ENCODE measurements at regions not wholly inside any gene's neighbourhood (a gene's known extent, or its start where the extent isn't known, plus 50 kb on each side); places are given as distances from the start of the nearest gene placed in this dataset.
"Not testable (repeated sequence)": the region's sequence is repeated elsewhere in the genome, so short reads cannot be mapped to it uniquely, and the experiment has no call there.

DNA sequence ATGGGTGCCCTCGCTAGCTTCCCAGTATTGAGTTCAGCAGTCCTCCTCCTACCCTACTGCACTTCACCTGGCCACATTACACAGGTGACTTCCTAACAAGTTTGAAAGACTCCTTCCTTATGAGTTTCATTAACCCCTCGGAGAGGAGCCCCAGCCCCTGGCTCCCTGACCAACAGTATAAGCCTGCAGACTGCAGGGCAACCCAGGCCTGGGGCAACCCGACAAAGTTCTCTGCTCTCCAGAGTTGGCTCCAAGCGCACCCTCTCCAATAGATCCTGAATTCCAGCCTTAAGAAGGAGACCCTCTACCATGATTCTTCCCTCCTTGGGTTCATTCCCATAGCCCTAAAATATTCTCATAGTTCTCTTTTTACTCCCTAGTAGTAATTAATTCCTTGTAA, 1162.8 kb upstream of the TMEFF2 start:
- 100% methylated on average over 2 of the region's 4 CpGs for WGBS (ENCODE audit: insufficient coverage)

DNA sequence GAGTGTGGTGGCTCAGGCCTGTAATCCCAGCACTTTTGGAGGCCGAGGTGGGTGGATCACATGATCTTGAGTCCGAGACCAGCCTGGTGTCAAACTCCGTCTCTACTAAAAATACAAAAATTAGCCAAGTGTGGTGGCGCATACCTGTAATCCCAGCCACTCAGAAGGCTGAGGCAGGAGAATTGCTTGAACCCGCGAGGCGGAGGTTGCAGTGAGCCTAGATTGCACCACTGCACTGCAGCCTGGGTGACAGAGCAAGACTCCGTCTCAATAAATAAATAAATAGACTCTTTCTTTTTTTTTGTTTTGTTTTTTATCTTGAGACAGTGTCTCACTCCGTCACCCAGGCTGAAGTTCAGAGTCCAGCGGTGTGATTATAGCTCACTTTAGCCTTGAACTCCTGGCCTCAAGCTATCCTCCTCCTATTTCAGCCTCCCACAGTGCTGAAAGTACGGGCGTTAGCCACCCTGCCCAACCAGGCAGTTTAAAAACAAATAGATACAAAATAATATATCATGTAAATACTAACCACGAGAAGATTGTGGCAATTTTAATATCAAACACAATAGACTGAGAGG, 1158.0 kb upstream of the TMEFF2 start:
- H3K36me3 ChIP-seq (replicated peaks in 1 of 2; ENCODE audit: control insufficient read depth in 1 of 2, insufficient read depth in 2 of 2, low read length in 2 of 2); DNase-seq; intact Hi-C loops (cut with micrococcal nuclease); H3K36me3 Mint-ChIP-seq; H3K9me3 Mint-ChIP-seq; H3K9ac ChIP-seq (ENCODE audit: insufficient read depth, low read length, poor library complexity, severe bottlenecking); H3K9me3 ChIP-seq (replicated peaks in 1 of 2; ENCODE audit: control insufficient read depth in 1 of 2, insufficient read depth in 1 of 2, low read length in 2 of 2); H3K4me1 Mint-ChIP-seq; H3K27ac ChIP-seq (ENCODE audit: low read depth in 1 of 2, low read length in 2 of 2); H3K27ac Mint-ChIP-seq; H2AFZ ChIP-seq (ENCODE audit: insufficient read depth, low read depth, low read length, poor library complexity, severe bottlenecking); H3K27me3 ChIP-seq (ENCODE audit: control insufficient read depth in 2 of 2, insufficient read depth in 2 of 2, low read length in 2 of 2); H3K27me3 Mint-ChIP-seq (ENCODE audit: low read depth in 3 of 3); H4K20me1 ChIP-seq (ENCODE audit: insufficient read depth, low read length); H3K4me1 ChIP-seq (ENCODE audit: control insufficient read depth in 1 of 2, insufficient read depth in 2 of 2, low read length in 2 of 2); H3K4me3 ChIP-seq (replicated peaks in 1 of 3; ENCODE audit: low read depth in 2 of 3, low read length in 3 of 3); H3K79me2 ChIP-seq (ENCODE audit: insufficient read depth, low read length); H3K4me2 ChIP-seq (replicated peaks; ENCODE audit: extremely low read depth, low read length, poor library complexity, severe bottlenecking); H3K4me3 Mint-ChIP-seq: not testable (repeated sequence)
- WGBS (ENCODE audit: insufficient coverage) = 97% methylated on average over 6 of the region's 13 CpGs

More for the DNA sequence above, 1162.8 kb upstream of the TMEFF2 start:
- no peaks in the 10 kb centered on the region for H4K20me1 ChIP-seq (ENCODE audit: insufficient read depth, low read length)
- H3K27ac ChIP-seq (ENCODE audit: low read depth in 1 of 2, low read length in 2 of 2) = no peak overlapping the region
- H3K79me2 ChIP-seq (ENCODE audit: insufficient read depth, low read length) = no peaks in the 10 kb centered on the region
- no peak overlapping the region for H2AFZ ChIP-seq (ENCODE audit: insufficient read depth, low read depth, low read length, poor library complexity, severe bottlenecking)
- Mint-ChIP-seq H3K4me3 (no peak overlapping the region), H3K4me1 (no peaks in the 10 kb centered on the region), H3K36me3 (no peaks in the 10 kb centered on the region), H3K9me3 (peaks cover 0 to 3% (median 1%) of the 10 kb centered on the region in 7 donors), H3K27ac (no peak overlapping the region), H3K27me3 (ENCODE audit: low read depth in 3 of 3) (peaks cover 0 to 1% (median 0%) of the 10 kb centered on the region in 3 donors)
- intact Hi-C loops (cut with micrococcal nuclease) = no loop called here
- H3K27me3 ChIP-seq (ENCODE audit: control insufficient read depth in 2 of 2, insufficient read depth in 2 of 2, low read length in 2 of 2) = no peaks in the 10 kb centered on the region
- no peak overlapping the region for H3K4me3 ChIP-seq (replicated peaks in 1 of 3; ENCODE audit: low read depth in 2 of 3, low read length in 3 of 3)
- no peaks in the 10 kb centered on the region for H3K4me1 ChIP-seq (ENCODE audit: control insufficient read depth in 1 of 2, insufficient read depth in 2 of 2, low read length in 2 of 2)
- no peak for DNase-seq
- no peak overlapping the region for H3K4me2 ChIP-seq (replicated peaks; ENCODE audit: extremely low read depth, low read length, poor library complexity, severe bottlenecking)
- TF ChIP-seq, protein P1, sequence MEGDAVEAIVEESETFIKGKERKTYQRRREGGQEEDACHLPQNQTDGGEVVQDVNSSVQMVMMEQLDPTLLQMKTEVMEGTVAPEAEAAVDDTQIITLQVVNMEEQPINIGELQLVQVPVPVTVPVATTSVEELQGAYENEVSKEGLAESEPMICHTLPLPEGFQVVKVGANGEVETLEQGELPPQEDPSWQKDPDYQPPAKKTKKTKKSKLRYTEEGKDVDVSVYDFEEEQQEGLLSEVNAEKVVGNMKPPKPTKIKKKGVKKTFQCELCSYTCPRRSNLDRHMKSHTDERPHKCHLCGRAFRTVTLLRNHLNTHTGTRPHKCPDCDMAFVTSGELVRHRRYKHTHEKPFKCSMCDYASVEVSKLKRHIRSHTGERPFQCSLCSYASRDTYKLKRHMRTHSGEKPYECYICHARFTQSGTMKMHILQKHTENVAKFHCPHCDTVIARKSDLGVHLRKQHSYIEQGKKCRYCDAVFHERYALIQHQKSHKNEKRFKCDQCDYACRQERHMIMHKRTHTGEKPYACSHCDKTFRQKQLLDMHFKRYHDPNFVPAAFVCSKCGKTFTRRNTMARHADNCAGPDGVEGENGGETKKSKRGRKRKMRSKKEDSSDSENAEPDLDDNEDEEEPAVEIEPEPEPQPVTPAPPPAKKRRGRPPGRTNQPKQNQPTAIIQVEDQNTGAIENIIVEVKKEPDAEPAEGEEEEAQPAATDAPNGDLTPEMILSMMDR (IDR thresholded peaks at IDR 0.05) = no peak
- H3K9me3 ChIP-seq (replicated peaks in 1 of 2; ENCODE audit: control insufficient read depth in 1 of 2, insufficient read depth in 1 of 2, low read length in 2 of 2) = no peaks in the 10 kb centered on the region
- no peaks in the 10 kb centered on the region for H3K36me3 ChIP-seq (replicated peaks in 1 of 2; ENCODE audit: control insufficient read depth in 1 of 2, insufficient read depth in 2 of 2, low read length in 2 of 2)
- no peak overlapping the region for H3K9ac ChIP-seq (ENCODE audit: insufficient read depth, low read length, poor library complexity, severe bottlenecking)

All from CD14-positive monocyte (primary cell).